ENCODE measurements at regions not wholly inside any gene's neighbourhood (a gene's known extent, or its start where the extent isn't known, plus 50 kb on each side); places are given as distances from the start of the nearest gene placed in this dataset.
A peak's percentile ranks its signal among the peaks of the same experiment; 100 is the strongest.
"Not testable (repeated sequence)": the region's sequence is repeated elsewhere in the genome, so short reads cannot be mapped to it uniquely, and the experiment has no call there.

DNA sequence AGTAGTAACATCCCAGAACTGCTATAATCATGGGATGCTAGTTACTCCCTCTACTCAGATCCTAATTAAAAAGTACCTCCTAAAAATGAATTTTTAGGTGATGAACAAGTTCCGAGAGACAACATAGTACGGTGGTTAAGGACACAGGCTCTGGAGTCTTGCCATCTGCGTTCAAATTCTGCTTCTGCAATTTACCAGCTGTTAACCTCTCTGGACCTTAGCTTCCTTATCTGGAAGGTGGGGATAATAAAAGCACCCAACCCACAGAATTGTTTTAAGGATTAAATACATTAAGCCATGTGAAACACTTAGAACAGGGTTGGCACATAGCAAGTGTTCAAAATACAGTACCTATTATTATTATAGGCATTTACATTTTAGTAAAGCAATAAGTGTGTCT lies 77.5 kb upstream of the XPA start:
- DNase-seq = no peak

DNA sequence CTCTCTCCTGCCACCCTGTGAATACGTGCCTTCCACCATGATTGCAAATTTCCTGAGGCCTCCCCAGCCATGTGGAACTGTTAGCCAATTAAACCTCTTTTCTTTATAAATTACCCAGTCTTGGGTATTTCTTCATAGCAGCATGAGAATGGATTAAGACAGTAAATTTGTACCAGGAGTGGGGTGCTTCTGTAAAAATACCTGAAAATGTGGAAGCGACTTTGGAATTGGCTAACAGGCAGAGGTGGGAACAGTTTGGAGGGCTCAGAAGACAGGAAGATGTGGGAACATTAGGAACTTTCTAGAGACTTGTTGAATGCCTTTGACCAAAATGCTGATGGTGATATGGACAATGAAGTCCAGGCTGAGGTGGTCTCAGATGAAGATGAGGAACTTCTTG lies 74.3 kb upstream of the FOXE1 start:
- not testable (repeated sequence) for DNase-seq

DNA sequence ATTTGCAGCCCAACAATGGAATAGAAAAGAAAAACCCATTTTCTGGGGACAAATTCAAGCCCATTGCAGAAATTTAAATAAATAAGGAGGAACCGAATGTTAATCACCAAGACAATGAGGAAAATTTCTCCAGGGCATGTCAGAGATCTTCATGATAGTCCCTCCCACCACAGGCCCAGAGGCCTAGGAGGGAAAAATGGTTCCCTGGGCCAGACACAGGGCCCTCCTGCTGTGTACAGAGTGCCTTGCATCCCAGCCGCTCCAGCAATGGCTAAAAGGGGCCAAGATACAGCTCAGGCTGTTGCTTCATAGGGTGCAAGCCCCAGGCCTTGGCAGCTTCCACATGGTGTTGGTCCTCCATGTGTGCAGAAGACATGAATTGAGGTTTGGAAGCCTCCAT lies 73.4 kb upstream of the FOXE1 start:
- DNase-seq = no peak

DNA sequence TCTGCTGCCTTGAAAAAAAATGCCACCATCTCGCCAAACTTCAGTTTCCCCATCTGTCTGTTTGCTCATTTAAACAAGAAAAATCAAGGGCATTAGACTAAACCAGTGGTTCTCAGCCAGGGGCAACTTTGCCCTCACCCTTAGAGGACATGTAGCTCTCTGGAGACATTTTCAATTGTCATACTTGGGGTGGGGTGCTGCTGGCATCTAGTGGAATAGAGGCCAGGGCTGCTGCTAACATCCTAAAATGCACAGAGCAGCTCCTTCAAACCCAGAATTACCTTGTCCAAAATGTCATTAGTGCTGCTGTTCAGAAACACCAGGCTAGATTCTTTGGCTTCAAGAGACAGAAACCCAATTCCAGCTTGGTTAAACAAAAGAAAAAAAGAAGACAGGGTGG lies 71.1 kb upstream of the FOXE1 start:
- no peak for DNase-seq

DNA sequence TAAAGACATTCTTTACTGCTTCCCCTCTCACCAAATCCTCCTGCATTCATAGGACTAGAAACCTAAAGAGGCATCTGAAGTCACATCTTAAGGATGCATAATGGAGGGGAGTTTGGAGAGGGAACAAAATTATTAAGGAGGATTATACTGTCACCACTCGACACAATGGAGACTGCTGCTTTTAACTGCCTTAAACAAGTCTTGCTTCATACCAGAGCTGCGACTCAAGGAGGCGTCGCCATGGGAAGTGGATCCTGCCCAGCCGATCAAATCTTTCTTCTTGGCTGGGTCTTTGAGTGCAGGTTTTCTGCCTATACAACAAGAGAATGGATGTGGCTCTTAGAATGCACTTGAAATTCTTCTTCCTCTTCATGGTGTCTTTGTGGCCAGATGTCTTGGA lies 66.7 kb upstream of the FOXE1 start:
- DNase-seq = no peak

DNA sequence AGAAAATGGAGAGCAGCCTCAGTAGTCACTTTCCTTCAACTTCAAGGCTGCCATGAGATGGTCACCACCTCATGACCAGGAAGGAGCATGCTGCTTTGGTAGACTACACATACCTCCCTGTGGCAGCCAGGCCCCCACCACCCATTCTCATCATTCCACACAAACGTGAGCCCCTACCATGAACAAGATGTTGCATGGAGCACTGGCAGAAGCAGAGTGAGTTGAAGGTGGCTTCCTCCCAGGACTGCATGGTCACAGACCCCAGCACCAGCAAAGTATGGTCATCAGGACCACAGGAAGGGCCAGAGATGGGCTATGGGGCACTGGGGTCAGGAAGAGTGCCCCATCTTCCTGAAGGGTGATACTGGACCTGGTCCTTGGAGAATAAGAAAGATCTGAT lies 65.5 kb upstream of the FOXE1 start:
- no peak for DNase-seq

DNA sequence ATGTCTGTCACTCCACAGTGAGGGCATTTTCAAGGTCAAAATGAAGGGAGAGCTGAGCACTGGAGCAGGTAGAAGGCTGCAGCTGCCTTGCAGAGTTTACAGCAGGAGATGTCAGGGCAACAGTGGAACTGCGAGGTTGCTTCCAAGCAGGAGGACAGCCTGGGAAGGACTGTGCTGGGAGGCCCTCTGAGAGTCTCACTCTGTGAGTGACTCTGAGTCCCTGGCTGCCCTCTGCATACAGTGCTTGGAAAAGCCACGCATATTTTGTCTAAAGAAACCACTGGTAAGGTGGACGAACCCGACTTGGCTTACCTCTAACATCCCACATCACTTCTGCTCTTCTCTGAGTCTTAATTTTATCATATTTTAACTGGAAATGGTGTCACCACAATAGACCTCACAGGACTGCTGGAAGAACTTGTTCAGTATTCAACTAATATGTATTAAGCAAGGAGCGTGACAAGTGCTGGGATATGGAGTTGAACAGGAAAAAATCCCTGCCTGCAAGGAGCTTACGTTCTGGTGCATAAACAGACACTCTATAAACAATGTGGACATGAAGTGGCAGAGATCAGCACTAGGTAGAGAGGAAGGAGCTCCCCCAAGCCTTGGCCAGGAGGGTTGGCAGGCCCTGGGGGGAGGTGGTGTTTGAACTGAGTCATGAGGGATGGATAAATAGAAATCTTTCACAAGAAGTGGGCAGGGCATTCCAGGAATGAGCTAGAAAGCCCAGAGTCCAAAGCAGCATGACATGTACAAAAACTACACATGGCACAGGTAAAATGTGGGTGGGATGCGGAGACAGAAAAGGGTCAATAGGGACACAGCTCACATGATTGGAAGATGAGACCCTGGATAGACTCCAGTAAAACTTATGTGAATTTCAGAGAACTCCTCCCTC lies 64.0 kb upstream of the FOXE1 start:
- DNase-seq = no peak

DNA sequence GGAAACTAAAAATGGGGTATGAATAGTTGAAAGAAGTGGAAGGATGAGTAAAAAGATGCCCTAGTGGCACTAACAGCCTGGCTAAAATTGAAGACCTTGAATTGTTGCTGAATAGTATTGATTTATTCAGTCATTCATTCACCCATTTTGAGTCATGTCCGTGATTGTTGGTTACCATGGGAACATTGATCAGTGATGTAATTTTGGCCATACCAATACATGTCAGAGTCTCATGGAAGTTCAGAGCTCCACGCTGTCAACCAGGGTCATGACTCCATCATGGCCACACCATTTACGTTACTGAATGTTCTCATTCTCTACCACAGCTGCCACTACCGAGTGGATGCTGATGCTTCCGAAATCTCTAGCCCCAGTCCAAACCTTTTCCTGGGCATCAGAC lies 62.5 kb upstream of the FOXE1 start:
- no peak for DNase-seq

DNA sequence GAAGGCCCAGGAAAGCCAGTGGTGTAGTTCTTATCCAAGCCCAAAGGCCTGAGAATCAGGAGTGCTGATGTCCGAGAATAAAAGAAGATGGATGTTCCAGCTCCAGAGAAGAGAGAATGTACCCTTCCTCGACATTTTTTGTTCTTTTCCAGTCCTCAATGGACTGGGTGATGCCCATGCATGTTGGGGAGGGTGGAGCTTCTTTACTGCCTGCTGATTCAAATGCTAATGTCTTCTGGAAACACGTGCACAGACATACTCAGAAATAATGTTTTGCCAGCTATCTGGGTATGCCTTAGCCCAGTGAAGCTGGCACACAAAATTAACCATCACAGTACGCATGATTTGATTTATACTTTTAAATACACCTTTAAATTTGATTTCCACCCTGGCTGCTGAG lies 61.5 kb upstream of the FOXE1 start:
- DNase-seq = no peak

DNA sequence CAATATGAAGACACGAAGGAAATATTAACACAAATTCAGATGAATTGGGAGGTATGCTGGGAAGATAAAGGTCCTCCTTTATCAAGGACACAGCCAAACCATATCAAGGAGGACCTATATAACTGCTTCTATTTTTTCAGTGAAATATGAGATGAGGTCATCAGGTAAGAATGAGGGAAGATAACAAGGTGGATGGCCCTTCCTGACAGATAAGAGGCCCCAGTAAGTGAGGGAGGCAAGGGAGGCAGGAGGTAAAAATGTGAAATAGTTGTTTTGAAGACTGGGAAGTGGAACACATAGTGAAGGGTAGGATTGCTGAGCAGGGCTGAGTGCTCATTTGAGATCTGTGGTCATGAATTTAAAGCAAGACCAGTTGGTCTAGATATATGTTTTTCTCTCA lies 60.0 kb upstream of the FOXE1 start:
- no peak for DNase-seq

DNA sequence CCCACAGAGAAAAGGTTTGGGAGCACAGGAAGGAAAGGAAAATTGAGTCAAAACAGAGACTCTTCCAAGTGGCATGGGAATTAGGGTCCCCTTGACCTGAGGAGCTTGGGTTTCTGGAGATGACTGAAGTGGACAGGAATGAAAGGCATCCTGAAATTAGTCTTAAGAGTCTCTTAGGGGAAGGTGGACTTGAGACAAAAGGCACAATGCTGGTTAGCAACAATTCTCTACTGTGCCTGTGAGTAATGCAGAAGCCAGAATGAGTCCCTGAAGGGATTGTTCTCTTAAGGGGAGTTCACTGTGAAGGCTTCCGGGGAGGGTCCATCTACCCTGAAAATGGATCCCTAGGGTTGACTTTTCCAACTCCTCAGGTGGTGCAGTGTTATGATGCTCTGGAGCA lies 58.4 kb upstream of the FOXE1 start:
- no peak for DNase-seq

DNA sequence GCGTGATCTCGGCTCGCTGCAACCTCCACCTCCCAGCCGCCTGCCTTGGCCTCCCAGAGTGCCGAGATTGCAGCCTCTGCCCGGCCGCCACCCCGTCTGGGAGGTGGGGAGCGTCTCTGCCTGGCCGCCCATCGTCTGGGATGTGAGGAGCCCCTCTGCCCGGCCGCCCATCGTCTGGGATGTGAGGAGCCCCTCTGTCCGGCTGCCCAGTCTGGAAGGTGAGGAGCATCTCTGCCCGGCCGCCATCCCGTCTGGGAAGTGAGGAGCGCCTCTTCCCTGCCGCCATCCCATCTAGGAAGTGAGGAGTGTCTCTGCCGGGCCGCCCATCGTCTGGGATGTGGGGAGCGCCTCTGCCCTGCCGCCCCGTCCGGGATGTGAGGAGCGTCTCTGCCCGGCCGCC lies 56.9 kb upstream of the FOXE1 start:
- not testable (repeated sequence) for DNase-seq

DNA sequence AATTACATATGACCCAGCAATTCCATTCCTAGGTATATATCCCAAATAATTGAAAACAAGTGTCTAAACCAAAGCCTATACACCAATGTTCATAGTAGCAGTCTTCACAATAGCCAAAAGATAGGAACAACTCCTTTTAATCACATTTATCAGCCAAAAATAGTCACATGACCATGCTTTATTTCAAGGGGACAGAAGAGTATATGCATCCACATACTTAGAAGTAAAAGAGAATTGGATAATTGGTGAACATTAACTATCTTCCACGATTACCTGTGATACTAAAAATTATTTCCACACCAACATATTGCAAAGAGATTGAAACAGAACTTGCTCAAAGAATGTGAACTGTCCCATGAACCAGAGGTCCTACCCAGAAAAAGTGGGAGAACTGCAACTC lies 51.8 kb upstream of the FOXE1 start:
- no peak for DNase-seq

DNA sequence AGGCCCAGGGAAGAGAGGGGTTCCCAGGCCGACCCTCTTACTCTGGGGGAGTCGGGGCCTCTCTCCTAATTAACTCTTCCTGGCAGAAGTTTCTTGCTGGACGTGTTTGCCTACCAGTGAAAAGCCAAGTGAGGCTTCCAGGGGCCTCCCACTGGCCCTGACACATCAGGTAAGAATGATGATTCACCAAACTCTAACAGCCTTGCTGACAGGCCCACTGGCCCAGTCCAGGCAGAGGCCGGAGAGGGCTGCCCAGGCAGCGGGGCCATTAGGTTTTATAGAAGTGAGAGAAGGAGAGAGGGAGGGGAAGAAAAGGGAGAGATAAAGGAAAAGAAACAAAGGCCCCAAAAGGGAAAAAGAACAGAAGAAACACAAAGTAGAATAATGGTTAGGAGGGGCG lies 50.8 kb upstream of the FOXE1 start:
- no peak for DNase-seq

DNA sequence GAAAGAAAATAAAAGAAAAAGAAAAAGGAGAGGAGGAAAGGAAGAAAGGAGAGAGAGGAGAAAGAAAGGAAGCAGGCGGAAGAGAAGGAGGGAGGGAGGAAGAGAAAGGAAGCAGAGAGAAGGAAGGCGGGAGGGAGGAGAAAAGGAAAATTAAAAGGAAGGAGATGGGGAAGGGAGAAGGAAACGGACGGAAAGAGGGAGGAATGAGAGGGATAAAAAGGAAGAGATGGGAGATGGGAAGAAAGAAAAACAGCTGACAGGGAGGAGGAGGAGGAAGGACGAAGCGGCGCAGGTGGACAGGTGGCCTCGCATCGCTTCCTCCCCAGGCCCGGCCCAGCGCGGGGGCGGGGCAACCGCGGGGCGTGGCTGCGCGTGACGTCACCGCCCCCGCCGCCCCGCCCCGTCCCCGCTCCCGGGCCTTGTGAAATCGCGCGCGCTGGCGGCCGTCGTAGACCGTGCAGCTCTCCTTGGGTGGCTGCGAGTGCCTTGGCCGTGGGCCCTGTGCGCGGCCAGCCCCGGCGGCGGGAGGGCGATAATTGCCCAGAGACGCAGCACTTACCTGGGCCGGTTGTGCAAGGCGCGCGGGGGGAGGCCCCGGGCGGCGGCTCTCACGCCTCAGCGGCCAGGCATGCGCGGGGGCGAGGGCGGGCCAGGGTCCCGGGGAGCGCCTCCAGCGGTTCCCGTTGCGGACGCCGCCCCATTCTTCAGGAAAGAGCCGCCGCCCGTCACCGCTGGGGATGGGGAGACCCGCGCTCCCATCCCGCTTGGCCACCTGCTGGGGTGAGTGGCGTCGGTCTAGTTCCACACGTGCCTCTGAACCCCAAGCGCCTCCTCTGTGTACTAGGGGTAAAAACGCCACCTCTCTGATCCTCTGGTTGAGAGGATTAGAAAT lies 49.6 kb upstream of the FOXE1 start:
- DNase-seq = peak; percentile 65

Data from activated effector memory CD4-positive, alpha-beta T cell treated with Interleukin-2 at 50 U/mL for 16 hours (primary cell).